HG02759 (cell line): ENCODE measurements at regions not wholly inside any gene's neighbourhood (a gene's known extent, or its start where the extent isn't known, plus 50 kb on each side); places are given as distances from the start of the nearest gene placed in this dataset.

ENCODE experiments used
- ATAC-seq: cut with Tn5 transposase; IDR thresholded peaks from one replicate; pipeline ENCODE4 v1.9.1; 2021; ENCODE audit warnings: mild to moderate bottlenecking, moderate library complexity; ENCODE audit not compliant: unreplicated experiment

DNA sequence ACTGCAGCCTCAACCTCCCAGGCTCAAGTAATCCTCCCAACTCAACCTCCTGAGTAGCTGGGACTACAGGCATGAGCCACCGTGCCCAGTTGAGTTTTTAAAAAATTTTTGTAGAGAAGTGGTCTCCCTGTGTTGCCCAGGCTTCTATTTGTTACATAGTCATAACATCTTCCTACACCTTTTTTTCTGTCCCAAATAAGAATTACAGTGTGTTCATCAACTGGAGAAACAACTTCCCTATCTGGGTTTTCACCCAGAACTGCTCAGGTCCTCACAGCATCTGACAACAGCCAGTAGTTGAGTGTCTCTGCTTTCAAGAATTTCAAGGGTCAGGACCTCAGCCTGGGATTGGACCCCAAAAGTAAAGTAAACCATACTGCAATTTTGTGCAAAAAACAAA, 235.2 kb upstream of the AMIGO2 start:
- no peak for ATAC-seq

DNA sequence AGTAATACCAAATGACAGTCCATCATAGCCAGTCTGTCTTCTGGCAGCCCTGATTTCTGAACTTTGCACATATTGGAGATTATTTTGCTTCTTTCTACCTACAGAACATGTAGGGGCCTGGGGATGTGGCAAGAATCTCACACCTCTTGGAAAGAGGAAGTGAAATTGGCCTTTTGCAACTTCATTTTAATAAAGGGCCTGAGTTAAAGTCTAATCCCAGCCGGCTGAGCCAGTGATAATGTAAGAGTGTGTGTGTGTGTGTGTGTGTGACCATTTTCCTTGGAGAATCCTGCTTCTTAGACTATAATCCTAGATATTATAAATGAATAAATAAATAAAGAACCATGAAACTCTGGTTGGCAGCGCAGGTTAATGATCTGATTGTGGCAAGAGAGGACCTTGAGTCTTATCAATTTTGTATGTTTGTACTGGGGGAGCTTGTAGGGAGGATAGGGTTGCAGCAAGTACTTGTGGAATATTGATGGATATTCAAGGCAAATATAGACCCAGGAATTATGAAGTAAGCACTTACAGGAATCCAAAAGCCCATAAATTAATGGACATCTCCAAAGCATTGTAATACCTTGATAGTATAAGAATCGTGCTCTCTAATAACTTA, 233.2 kb upstream of the AMIGO2 start:
- ATAC-seq, result peak; percentile 84

DNA sequence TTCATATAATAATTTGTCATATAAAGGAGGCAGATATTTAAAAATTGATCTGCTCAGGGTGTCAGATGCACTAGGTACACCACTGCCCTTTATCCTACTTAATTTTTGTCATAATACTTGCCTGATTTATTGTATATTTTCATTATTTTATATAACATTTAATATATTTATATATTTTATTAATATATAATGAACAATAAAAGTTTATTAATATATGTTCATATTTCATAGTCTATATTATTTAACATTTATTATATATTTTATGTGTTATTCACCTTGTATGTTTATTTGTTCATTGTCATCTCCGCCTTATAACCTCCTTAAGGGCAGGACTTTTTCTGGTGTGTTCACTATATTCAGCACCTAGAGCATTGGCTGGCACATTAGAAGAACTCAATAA, 232.4 kb upstream of the AMIGO2 start:
- ATAC-seq, result no peak

DNA sequence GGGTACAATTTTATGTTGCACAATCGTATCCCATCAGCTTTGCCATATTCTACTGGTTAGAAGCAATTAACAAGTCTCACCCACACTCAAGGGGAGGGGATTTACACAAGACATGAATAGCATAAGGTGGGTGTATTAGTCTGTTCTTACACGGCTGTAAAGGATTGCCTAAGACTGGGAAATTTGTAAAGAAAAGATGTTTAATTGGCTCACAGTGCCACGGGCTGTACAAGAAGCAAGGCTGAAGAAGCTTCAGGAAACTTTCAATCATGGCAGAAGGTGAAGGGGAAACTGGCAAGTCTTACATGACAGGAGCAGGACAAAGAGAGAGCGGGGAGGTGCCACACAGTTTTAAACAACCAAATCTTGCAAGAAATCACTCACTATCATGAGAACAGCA, 231.8 kb upstream of the AMIGO2 start:
- no peak for ATAC-seq

DNA sequence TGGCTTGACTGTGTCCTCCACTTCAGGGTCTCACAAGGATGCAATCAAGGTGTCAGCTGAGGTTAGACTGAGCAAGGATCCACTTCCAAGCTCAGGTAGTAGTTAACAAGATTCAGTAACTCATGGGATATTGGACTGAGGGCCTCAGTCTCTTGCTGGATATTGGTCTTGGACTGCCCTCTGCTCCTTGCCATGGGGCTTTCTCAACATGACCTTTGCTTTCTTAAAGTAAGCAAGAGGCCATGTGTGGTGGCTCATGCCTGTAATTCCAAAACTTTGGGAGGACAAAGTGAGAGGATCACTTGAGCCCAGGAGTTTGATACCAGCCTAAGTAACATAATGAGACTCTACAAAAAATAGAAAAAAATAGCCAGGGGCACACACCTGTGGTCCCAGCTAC, 231.3 kb upstream of the AMIGO2 start:
- ATAC-seq, result no peak

DNA sequence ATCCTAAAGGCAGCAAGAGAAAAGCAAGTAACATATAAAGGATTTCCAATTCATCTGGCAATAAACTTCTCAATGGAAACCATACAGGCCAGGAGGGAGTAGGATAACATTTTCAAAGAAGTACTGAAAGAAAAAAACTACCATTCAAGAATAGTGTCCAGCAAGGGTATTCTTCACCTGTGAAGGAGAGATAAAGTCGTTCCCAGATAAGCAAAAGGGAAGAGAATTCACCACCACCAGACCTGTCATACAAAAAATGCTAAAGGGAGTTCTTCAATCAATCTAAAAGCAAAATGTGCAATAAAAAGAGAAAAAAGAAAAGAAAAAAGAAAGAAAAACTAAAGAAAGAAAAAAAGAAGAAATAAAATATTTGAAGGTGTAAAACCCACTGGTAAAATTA, 228.9 kb upstream of the AMIGO2 start:
- ATAC-seq, result no peak

DNA sequence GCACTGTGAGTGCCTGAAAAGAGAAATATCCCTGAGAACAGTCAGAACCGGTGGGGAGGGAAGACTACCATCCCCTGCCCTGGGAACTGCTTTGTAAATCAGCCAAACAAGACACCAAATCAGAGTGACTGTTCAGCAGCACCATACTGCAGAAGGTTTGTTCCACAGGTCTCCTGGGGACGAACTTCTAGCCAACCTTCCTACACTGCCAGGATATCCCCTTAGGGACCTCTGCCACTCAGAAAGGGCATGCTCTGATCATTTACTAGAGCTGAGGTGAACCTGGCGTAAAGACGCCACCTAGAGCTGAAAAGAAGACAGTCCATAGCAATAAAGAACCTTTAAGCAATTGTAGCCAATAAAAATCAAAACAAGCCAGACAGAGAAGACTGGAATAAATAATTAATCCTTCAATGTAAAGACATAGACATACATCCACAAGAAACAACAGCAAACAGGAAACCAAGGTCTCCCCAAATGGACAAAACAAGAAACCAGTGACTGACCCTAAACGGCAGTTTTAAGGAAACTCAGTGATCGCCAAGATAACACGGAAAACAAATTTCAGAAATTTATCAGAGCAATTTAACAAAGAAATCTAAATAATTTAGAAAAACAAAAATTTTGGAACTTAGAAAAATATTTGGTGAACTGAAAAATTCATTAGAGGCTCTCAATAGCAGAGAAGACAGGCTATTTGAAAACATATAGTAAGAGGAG, 228.1 kb upstream of the AMIGO2 start:
- ATAC-seq, result peak; percentile 87

DNA sequence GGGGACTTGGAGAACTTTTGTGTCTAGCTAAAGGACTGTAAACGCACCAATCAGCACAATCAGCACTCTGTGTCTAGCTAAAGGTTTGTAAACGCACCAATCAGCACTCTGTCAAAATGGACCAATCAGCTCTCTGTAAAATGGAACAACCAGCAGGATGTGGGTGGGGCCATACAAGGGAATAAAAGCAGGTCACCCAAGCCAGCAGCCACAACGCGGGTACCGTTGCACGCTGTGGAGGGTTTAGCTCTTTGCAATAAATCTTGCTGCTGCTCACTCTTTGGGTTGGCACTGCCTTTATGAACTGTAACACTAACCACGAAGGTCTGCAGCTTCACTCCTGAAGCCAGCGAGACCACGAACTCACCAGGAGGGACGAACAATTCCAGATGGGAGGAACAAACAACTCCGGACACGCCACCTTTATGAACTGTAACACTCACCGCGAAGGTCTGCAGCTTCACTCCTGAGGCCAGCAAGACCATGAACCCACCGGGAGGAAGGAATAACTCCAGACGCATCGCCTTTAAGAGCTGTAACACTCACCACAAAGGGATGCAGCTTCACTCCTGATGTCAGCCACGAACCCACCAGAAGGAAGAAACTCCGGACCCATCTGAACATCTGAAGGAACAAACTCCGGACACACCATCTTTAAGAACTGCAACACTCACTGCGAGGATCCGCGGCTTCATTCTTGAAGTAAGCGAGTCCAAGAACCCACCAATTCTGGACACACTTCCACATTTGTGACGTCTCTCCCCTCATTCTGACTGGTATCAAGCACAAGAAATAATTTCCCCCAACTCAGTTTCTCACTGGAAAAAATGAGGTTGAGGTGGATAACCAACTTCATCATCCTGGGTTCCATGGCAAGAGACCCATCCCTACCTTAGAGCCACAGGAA, 227.3 kb upstream of the AMIGO2 start:
- peak; percentile 25 for ATAC-seq

DNA sequence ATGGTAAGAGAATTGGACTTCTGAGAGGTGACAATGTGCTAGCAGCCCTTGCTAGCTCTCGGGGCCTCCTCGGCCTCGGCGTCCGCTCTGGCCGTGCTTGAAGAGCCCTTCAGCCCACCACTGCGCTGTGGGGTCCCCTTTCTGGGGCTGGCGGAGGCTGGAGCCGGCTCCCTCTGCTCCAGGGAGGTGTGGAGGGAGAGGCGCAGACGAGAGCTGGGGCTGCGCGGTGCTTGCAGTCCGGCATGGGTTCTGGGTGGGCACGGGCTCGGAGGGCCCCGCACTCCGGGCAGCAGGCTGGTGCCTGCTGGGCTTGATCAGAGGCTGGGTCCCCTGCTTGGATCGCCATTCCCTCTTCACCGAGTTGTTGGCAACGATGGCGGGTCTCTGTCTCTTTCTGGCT, 226.4 kb upstream of the AMIGO2 start:
- ATAC-seq, result no peak

DNA sequence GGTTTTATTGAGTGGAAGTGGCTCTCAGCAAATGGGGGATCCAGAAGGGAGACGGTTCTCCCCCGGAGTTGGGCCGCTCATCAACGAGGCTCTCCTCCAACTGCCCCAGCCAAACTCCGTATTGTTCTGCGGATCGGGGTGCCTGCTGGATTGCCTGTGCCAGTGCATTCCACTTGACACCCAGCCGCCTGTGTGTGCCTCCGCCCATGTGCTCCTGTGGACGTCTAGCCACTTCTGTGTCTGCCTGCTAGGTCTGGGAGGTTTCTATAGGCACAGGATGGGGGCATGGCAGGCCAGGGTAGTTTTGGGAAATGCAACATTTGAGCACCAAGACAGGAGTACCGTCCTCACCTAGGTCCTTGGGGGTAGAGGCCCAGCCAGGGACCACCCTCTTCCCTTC, 225.7 kb upstream of the AMIGO2 start:
- ATAC-seq, result no peak

DNA sequence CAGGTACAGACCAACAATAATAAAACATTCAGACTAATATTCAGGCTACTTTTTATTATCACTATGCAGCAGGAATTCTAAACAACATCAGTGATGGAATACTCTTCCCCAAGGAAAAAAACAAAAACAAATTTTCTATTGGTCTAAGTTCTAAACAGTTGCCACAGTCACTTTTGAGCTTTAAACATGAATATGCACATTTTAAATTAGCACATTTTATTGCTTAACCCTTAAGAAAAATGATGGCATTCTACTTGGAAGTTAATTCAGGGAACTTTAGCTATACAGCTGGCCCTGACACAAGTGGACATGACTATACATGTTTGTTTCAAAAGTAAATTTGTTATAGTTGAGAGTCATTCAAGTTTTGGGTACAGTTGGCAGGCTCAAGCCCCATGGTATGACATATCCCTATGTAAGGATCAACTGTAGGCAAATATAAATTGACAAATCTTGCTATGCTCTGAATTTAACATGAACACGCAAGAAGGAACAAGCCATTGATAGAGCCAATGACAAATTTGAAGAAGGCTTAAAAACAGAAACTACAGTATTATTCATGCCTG, 224.3 kb upstream of the AMIGO2 start:
- no peak for ATAC-seq

DNA sequence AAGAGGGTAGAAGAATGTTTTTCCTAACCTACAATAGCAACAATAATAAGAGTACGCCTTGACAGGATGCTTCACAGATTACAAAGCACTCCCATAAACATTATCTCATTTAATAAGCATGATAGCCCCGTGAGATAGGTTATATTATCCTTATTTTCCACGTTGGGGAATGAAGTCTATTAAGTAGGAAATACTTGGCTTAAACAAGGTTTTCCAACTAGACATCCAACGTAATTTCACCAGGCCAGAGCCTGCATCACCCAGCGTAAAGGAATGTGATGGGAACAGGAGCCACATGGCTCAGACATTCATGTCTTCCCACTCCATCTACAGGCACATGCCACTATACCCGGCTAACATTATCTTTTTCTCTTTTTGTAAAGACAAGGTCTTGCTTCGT, 223.4 kb upstream of the AMIGO2 start:
- no peak for ATAC-seq

DNA sequence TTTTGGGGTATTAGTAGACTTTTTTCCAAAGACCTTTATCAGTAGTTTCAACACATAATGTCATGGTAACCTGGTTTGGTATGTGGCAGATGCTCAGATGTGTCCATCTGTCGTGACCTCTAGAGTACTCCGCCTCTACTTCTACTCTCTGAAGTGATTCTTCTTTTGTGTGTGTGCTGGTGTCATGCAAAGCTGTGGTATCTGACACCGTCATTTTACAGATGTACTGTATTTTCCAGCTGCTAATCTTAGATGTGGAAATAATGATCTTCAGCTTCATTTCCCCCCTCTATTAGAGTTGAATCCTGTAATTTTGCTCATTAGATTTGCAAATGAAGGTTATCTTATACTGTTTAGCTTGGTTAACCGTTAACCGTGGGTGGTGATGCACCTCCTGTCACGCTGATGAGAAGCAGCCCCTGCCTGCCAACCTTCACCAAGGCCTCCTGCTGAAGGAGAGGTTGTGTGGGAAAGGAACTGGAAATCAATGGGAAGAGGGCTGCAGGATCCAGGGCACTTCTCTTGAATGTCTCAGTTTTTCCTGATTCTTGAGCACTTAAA, 222.4 kb upstream of the AMIGO2 start:
- peak; percentile 90 for ATAC-seq

DNA sequence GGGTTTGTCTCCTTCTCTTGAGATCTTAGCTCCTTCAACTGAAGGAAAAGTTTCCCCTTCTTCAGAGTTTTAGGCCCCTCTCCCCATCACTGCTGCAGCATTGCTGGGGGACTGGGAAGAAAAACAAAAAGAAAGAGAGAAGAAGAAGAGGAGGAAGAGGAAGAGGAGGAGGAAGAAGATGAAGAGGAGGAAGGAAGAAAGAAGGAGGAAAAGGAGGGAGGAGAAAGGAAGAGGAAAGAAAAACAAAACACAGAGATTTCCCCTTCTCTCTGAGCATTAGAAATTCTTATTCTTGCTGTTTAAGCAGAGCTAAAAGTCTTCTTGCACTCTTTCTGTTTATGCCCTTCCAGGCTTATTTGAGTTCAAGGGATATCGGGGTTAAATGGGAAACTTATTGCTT, 219.8 kb upstream of the AMIGO2 start:
- no peak for ATAC-seq

DNA sequence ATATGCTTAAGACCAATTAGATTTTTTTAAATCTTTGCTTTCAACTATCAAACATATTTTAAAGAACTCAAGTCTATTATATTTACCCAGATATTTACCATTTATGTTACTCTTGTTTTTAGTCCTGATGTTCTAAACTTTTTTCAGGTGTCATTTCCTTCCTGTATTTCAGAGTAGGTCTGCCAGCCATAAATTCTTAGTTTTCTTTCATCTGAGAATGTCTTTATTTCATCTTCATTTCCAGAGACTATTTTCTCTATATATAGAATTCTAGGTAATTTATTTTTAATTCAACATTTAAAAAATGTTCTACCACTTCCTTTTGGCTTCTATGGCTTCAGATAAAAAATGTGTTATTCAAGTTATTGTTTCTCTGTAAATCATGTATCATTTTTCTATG, 218.2 kb upstream of the AMIGO2 start:
- no peak for ATAC-seq

DNA sequence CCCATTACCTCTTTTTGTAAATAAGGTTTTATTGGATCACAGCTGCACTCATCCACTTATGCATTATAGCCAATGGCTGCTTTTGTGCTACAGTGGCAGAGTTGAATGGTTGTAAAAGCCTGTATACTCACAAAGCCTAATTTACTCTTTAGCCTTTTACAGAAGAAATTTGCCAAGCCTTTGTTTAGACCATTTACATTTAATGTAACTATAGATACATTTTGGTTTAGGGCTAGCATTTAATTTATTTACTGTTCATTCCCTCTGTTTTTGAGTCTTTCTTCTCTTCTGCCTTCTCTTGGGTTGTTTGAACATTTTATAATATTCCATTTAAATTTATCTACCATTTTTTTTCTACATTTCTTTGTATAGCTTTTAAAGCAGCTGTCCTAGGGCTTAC, 217.1 kb upstream of the AMIGO2 start:
- no peak for ATAC-seq

DNA sequence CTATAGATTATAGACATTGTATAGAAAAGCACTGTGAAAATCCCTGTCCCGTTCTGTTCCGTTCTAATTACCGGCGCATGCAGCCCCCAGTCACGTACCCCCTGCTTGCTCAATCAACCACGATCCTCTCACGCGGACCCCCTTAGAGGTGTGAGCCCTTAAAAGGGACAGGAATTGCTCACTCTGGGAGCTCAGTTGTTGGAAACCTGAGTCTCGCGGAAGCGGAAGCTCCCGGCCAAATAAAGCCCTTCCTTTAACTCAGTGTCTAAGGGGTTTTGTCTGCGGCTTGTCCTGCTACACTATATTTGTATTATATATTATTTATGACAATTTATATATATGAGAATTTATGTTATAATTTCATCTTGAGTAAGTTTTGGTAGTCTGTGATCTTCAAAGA, 213.6 kb upstream of the AMIGO2 start:
- no peak for ATAC-seq

DNA sequence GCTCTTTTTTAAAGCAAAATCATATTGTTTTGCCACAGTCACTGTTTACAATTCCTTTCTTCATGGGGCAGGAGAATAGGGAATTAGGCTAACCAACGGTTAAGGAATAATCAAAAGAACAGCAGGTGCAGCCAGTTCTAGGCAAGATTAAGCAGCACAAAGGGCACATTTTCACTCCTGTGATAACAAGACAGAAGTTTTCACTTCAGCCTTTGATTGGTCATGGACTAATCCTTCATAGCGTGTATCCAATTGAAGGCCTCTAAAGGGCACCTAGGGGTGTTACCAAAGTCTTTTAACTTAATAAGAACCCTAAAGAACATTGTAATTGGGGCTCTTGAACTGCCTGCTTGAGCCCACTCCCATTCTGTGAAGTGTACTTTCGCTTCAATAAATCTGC, 206.9 kb upstream of the AMIGO2 start:
- ATAC-seq, result no peak
